Neural progenitor cell (in vitro differentiated cells): ENCODE measurements at regions not wholly inside any gene's neighbourhood (a gene's known extent, or its start where the extent isn't known, plus 50 kb on each side); places are given as distances from the start of the nearest gene placed in this dataset.

Experiments
- DNase-seq: peaks from one replicate; pipeline ENCODE4 v3.0.0-alpha.2; 2016; ENCODE audit warnings: low spot score
- H2AFZ ChIP-seq: fragments of 200-600 bp; sonication (generic); replicated peaks from 2 replicates; pipeline ENCODE4 v1.6.1; 2016; ENCODE audit warnings: antibody characterized with exemption
- H3F3A ChIP-seq: fragments of 200-600 bp; sonication (generic); 2 replicates; pipeline ENCODE4 v1.6.1; 2016; ENCODE audit warnings: antibody characterized with exemption, low read depth
- H3K27ac ChIP-seq: fragments of 200-600 bp; sonication (generic); 2 replicates; pipeline ENCODE4 v1.5.1; 2016; ENCODE audit warnings: mild to moderate bottlenecking
- H3K27me3 ChIP-seq: fragments of 200-600 bp; sonication (generic); 2 replicates; pipeline ENCODE4 v1.6.1; 2016; ENCODE audit warnings: mild to moderate bottlenecking, moderate library complexity
- H3K36me3 ChIP-seq: fragments of 200-600 bp; sonication (generic); 2 replicates; pipeline ENCODE4 v1.5.1; 2016
- H3K4me1 ChIP-seq: fragments of 200-600 bp; sonication (generic); 2 replicates; pipeline ENCODE4 v1.6.1; 2016; ENCODE audit warnings: mixed run types
- H3K4me2 ChIP-seq: fragments of 200-600 bp; sonication (generic); 2 replicates; pipeline ENCODE4 v1.6.1; 2016
- H3K4me3 ChIP-seq: fragments of 200-600 bp; sonication (generic); 2 replicates; pipeline ENCODE4 v1.5.1; 2016
- H3K79me2 ChIP-seq: fragments of 200-600 bp; sonication (generic); 2 replicates; pipeline ENCODE4 v1.6.1; 2016; ENCODE audit warnings: low read depth
- H3K9ac ChIP-seq: fragments of 200-600 bp; sonication (generic); 2 replicates; pipeline ENCODE4 v1.6.1; 2016
- H3K9me3 ChIP-seq: fragments of 200-600 bp; sonication (generic); 2 replicates; pipeline ENCODE4 v1.5.1; 2016; ENCODE audit warnings: low read depth
- H4K20me1 ChIP-seq: fragments of 200-600 bp; sonication (generic); 2 replicates; pipeline ENCODE4 v1.6.1; 2016; ENCODE audit warnings: low read depth
- H3K27ac Mint-ChIP-seq: 3 replicates; pipeline ENCODE4 v1.8.0; 2021; ENCODE audit warnings: mixed read lengths
- H3K27me3 Mint-ChIP-seq: 2 replicates; pipeline ENCODE4 v1.8.0; 2022; ENCODE audit warnings: low read depth, mild to moderate bottlenecking, inconsistent platforms, moderate library complexity, mixed read lengths; ENCODE audit not compliant: insufficient read depth
- H3K36me3 Mint-ChIP-seq: 3 replicates; pipeline ENCODE4 v1.8.0; 2021; ENCODE audit warnings: mixed read lengths
- H3K4me1 Mint-ChIP-seq: 3 replicates; pipeline ENCODE4 v1.8.0; 2021; ENCODE audit warnings: mixed read lengths
- H3K4me3 Mint-ChIP-seq: 3 replicates; pipeline ENCODE4 v1.8.0; 2021; ENCODE audit warnings: mild to moderate bottlenecking, moderate library complexity, mixed read lengths
- H3K9me3 Mint-ChIP-seq: 3 replicates; pipeline ENCODE4 v1.8.0; 2020; ENCODE audit warnings: mixed read lengths
- EZH2 ChIP-seq: fragments of 200-600 bp; sonication (generic); IDR thresholded peaks from 2 replicates; pipeline ENCODE4 v1.6.1; 2017; ENCODE audit warnings: antibody characterized with exemption, mild to moderate bottlenecking, moderate library complexity
- EZH2phosphoT487 ChIP-seq: fragments of 200-600 bp; sonication (generic); IDR thresholded peaks from 2 replicates; pipeline ENCODE4 v1.6.1; 2017; ENCODE audit warnings: antibody characterized with exemption
- TF ChIP-seq, protein P1 (sequence below): fragments of 200-600 bp; sonication (generic); IDR thresholded peaks from 2 replicates; pipeline ENCODE4 v1.5.1; 2017; ENCODE audit warnings: antibody characterized with exemption, mild to moderate bottlenecking

DNA sequence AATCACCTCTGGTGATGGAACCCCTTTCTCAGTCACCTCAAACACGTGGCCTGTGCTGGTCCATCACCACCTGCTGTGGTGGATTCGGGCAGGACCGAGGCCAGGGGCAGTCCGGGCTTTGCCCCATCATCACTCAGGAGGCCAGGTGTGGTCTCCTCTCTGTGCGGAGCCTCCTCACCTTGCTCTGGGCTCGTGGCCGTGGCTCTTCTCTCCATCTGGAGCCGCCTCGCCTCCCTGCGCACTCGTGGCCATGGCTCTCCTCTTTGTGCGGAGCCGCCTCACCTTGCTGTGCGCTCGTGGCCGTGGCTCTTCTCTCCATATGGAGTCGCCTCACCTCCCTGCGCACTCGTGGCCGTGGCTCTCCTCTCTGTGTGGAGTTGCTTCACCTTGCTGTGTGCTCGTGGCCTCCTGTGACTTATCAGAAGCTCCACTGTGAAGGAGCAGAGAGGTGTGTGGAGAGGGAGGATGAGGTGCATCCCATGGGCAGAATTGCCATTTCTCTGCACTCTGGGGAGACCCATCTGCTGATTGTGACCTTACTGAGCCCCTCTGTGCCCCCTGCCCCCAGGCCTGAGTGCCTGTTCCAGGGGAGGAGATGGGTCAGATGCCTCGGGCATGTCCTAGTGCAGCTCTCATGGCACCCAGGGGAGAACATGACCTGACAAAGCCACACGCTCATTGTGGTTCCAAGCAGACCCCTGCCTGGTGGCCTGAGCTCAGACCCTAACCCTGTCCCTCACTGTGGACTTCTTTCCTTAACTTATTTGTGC, 276.6 kb upstream of the IRX2 start:
- Histone ChIP-seq H3K9me3 (no peaks in the 10 kb centered on the region), H3K79me2 (no peaks in the 10 kb centered on the region), H3F3A (no peaks in the 10 kb centered on the region), H3K36me3 (no peaks in the 10 kb centered on the region), H3K9ac (no peak overlapping the region), H4K20me1 (no peaks in the 10 kb centered on the region), H3K27me3 (no peaks in the 10 kb centered on the region), H3K27ac (no peak overlapping the region), H3K4me1 (peaks cover 3% of the 10 kb centered on the region), H3K4me3 (no peak overlapping the region), H2AFZ (no peak overlapping the region), H3K4me2 (no peak overlapping the region)
- Mint-ChIP-seq H3K9me3 (no peaks in the 10 kb centered on the region), H3K4me1 (peaks cover 37% of the 10 kb centered on the region), H3K27ac (no peak overlapping the region), H3K27me3 (peaks cover 11% of the 10 kb centered on the region), H3K4me3 (no peak overlapping the region), H3K36me3 (no peaks in the 10 kb centered on the region)
- TF ChIP-seq, protein P1, sequence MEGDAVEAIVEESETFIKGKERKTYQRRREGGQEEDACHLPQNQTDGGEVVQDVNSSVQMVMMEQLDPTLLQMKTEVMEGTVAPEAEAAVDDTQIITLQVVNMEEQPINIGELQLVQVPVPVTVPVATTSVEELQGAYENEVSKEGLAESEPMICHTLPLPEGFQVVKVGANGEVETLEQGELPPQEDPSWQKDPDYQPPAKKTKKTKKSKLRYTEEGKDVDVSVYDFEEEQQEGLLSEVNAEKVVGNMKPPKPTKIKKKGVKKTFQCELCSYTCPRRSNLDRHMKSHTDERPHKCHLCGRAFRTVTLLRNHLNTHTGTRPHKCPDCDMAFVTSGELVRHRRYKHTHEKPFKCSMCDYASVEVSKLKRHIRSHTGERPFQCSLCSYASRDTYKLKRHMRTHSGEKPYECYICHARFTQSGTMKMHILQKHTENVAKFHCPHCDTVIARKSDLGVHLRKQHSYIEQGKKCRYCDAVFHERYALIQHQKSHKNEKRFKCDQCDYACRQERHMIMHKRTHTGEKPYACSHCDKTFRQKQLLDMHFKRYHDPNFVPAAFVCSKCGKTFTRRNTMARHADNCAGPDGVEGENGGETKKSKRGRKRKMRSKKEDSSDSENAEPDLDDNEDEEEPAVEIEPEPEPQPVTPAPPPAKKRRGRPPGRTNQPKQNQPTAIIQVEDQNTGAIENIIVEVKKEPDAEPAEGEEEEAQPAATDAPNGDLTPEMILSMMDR = no peak
- TF ChIP-seq EZH2phosphoT487 (no peak), EZH2 (no peak)
- no peak for DNase-seq

GRCh38 chr5:3027185-3027865, 275.8 kb upstream of the IRX2 start:
- no peaks in the 10 kb centered on the region for H3K4me1 ChIP-seq

GRCh38 chr5:3026651-3027050, 275.2 kb upstream of the IRX2 start:
- no peak for DNase-seq
- H3K27ac ChIP-seq = no peak overlapping the region
- H3K9ac ChIP-seq = no peak overlapping the region
- H4K20me1 ChIP-seq = no peaks in the 10 kb centered on the region
- no peaks in the 10 kb centered on the region for H3K36me3 ChIP-seq
- H3K4me3 ChIP-seq = no peak overlapping the region
- TF ChIP-seq EZH2phosphoT487 (no peak), EZH2 (no peak)
- TF ChIP-seq, protein P1 = no peak
- H3F3A ChIP-seq = no peaks in the 10 kb centered on the region
- H3K27me3 ChIP-seq = no peaks in the 10 kb centered on the region
- H2AFZ ChIP-seq = no peak overlapping the region
- Mint-ChIP-seq H3K27ac (no peak overlapping the region), H3K4me1 (peaks cover 29% of the 10 kb centered on the region), H3K27me3 (peaks cover 8% of the 10 kb centered on the region), H3K9me3 (no peaks in the 10 kb centered on the region), H3K36me3 (no peaks in the 10 kb centered on the region), H3K4me3 (no peak overlapping the region)
- H3K4me2 ChIP-seq = no peak overlapping the region
- H3K9me3 ChIP-seq = no peaks in the 10 kb centered on the region
- H3K79me2 ChIP-seq = no peaks in the 10 kb centered on the region
- H3K4me1 ChIP-seq = no peaks in the 10 kb centered on the region

More at GRCh38 chr5:3027185-3027865, 275.8 kb upstream of the IRX2 start:
- Histone ChIP-seq H3F3A (no peaks in the 10 kb centered on the region), H3K9me3 (no peaks in the 10 kb centered on the region), H3K4me3 (no peak overlapping the region), H3K9ac (no peak overlapping the region), H3K4me2 (no peak overlapping the region), H2AFZ (no peak overlapping the region), H3K79me2 (no peaks in the 10 kb centered on the region), H4K20me1 (no peaks in the 10 kb centered on the region), H3K36me3 (no peaks in the 10 kb centered on the region), H3K27ac (no peak overlapping the region), H3K27me3 (no peaks in the 10 kb centered on the region)
- Mint-ChIP-seq H3K36me3 (no peaks in the 10 kb centered on the region), H3K27ac (no peak overlapping the region), H3K9me3 (no peaks in the 10 kb centered on the region), H3K4me3 (no peak overlapping the region), H3K27me3 (peaks cover 8% of the 10 kb centered on the region), H3K4me1 (peaks cover 29% of the 10 kb centered on the region)
- no peak for DNase-seq
- TF ChIP-seq, protein P1 = no peak
- no peak for TF ChIP-seq EZH2
- TF ChIP-seq EZH2phosphoT487 = no peak
